SIG-M5 treated with dmso at 0.1 percent for 504 hours (cell line): ENCODE measurements at regions not wholly inside any gene's neighbourhood (a gene's known extent, or its start where the extent isn't known, plus 50 kb on each side); places are given as distances from the start of the nearest gene placed in this dataset.
A peak's percentile ranks its signal among the peaks of the same experiment; 100 is the strongest.

Experiments used
- DNase-seq: peaks from one replicate; lab custom pipeline; 2025; ENCODE audit not compliant: unreplicated experiment; lab: John Stamatoyannopoulos, UW

DNA sequence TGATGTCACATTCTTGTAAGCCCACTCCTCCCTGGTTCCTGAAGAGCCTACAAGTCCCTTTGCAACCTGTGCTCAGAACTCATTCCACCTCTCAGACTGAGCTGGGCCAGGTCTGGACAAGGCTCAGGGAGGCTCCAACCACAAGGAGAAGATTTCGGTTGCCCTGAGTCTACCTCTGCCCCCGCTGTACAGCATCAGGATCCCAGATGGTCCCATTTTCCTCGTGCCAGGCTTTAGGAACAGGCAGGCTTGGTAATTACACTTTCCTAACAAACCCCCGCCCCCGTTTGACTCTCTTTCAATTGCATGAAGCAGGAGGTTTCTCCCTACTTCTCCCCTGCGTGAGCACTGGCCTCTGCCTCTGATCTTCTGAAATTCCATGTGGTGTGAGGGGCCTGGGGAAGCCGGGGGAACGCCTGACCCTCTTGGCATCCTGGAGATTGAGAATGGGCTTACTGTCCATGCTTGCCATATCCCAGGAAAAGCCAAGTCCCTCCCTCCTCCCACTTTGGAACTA, 86.9 kb upstream of the CTNNA1 start:
- no peak for DNase-seq

DNA sequence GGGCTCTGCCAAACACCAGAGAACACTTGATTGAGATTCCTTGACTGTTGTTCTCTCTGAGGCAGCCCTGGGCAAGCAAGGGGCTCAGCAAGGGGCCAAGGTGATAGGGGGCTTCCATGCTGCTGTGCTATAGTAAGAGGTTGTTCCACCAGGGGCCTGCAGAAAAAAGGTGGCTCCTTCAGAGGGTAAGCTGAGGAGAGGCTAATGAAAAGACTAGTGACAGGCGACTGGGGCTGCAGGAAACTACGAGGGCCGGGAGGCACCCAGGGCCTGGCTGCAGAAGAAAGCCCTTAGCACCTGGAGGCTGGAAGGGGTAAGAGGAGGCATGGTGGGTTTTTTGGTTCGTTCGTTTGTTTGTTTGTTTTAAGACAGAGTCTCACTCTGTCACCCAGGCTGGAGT, 88.0 kb upstream of the CTNNA1 start:
- no peak for DNase-seq

DNA sequence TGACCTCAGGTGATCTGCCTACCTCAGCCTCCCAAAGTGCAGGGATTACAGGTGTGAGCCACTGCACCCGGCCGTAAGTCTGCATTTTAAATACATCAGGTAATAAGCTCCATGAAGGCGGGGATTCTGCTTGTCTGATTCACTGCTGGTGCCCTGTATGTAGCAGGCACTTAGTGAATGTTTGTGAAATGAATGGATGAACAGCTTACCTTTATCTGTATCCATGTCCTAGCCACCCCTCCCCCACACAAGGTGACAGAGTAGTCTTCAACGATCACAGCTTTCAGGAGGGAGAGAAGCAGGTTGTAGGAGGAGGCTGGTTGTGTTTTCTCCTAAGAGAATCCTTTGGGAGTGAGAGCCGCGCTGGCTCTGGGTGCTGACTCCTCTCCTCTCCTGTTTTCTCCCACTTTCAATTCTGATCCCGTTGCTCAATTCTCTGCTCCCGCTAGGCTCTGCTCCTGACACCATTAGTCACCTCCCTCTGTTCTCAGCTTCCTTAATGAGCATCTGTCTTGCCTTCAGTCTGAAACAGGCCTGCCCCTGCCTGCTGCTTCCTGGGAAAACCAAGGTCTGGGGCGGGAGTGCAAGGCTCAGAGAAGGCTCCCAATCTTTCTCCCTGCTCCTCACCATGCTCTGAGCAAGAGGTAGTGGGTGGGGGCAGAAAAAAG, 88.8 kb upstream of the CTNNA1 start:
- DNase-seq: no peak

DNA sequence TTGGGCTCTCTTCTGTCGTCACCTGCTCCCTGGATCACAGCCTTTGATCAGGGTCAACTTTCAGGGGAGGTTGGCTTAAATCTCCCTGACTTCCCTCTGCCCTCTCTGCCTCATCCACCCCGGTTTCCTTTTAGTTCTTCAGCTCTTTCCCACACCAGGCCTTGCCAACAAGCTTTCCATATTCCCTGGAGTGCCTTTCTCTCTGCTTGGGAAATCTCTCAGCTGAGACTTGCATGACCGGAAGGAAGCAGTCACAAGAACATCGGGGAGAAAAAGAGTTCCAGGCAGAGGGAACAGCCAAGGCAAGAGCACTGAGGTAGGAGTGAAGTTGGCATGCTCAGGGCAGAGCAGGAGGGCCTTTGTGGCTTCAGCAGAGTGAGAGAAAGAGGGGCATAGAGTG, 88.4 kb upstream of the HSPA9 start:
- no peak for DNase-seq

DNA sequence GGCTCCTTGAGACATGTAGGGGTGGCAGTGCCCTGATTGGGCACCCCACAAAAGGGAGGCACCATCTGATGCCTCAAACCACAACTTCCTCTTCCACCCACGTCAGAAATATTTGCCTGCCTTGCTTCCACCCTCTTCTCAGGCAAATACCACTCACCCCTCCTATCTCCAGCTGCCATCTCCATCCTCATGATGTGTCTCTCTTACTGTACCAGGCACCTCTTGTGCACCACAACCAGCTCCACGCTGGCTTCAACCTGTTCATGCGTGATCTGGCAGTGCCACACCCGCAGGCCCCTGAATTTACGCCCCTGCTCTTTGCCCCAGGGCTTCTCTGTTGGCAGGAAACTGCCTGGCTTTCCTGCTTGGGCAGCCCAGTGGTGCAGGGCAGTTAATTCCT, 87.8 kb upstream of the HSPA9 start:
- DNase-seq: peak; percentile 75

DNA sequence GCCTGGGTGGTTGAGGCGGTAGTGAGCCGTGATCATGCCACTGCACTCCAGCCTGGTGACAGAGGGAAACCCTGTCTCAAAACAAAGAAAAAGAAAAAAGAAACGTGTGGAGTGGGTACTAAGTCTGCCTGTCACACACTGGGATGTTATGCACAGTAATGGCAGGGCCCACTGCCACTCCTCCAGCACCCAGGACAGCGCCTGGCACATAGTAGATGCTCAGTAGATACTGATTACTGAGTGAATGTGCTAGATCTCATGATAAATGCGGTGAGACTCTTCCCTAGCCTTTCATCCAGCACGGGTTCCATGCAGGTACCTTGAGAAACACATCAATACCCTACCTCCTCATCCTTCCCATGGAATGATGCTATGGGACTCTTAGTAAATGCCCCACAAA, 87.4 kb upstream of the HSPA9 start:
- no peak for DNase-seq

DNA sequence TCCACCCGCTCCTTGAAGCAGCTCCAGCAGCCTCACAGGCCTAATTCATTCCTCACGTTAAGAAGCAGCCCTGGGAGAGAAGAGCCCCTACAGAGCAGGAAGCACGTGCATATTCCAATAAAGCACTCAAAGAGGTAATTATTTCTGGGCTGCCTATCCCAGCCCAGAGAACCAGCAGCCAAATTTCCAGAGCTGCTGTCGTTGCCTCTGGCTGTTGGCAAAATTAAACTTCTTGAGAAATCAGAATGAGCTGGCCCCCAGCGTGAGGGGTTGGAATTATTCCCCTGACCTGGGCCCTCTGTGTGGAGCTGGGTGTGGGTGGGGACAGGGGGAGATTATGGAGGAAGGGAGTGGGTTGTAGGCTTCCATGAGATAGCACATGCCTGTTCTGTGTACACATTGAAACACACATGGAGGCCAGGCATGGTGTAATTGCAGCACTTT, 86.8 kb upstream of the HSPA9 start:
- no peak for DNase-seq

DNA sequence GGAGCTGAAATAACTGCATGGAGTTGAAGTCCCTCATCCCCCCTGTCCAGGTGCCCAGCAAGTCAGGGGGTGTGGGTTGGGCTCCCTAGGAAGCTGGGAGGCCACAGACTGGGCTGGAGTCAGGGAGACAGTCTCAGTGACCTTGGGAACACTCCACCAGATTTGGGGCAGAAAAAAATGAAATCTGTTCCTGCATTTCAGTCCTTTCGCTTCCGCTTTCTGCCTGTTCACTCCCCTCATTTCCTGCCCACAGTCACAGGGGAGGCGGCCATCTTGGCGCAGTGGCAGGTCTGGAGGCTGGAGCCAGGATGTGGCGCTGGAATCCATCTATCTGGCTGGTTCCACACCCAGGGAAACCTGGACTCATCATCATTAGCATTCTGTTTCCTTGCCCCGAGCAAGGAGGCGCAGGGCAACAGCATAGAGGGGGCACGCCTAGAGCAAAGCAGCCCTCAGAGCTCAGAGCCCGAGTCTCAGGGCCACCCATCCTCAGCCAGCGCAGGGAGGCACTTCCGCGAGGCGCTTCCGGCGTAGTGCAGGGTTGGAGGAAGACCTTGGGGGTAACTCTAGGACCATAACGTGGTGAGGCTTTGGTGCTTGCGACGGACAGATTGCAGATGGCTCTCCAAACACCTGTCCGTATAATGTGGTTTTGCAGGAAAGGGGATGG, 86.2 kb upstream of the HSPA9 start:
- DNase-seq: peak; percentile 82

DNA sequence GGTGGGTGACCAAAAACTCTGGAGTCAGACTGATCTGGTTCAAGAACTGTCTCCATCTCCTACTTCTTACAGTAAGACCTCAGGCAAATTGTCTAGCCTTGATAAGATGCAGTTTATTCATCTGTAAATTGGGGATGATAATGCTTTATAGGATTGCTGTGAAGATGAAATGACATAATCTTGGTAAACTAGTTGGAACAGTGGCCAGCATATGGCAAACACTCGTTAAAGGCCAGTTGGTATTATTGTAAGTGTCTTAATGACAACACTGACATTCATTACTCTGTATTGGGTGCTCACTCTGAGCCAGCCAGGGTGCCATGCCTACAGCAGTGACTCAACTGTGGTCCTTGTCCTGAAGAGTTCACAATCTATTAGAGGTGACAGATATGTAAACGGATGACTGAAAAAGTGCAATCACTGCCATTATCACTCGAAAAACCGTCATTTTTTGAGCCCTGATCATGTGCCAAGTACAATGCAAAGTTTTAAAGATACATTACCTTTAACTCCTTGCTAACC, 84.9 kb upstream of the HSPA9 start:
- DNase-seq: no peak

DNA sequence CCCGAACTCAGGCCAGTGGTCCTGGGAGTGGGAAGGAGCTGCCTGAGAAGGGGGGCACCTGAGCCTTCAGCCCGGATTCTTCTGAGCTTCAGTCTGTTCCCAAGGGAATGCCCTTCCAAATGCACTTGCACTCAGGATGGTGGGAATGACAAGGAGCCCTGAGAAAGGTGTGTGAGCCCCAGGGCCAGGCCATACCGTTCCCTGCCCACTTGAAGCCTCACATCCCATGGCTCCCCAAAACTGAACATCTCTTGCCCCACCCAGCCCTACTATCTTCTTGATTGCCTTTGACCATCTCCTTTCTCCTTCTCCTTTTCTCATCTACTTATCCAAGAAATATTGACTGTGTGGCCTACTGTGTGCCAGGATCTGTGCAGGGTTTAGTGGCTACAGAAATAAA, 84.4 kb upstream of the HSPA9 start:
- no peak for DNase-seq

DNA sequence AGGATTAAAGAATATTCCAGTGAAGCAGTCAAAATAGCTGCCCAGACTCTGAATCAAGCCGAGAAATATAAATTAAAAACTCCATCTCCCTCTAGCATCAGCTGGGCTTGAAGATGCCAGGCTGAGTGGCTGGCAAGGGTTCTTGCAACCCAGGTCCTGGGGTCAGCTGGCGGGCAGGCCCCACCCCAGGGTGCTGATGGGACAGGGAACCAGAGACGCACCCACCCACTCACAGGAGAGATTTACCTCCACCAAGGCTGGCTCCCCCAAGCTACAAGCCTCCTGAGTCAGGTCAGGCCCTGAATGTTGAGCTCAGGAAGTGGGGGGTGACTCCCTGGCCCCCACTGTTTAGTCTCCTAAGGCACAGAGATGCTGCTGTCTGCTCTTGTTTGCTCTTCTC, 83.9 kb upstream of the HSPA9 start:
- DNase-seq: no peak

DNA sequence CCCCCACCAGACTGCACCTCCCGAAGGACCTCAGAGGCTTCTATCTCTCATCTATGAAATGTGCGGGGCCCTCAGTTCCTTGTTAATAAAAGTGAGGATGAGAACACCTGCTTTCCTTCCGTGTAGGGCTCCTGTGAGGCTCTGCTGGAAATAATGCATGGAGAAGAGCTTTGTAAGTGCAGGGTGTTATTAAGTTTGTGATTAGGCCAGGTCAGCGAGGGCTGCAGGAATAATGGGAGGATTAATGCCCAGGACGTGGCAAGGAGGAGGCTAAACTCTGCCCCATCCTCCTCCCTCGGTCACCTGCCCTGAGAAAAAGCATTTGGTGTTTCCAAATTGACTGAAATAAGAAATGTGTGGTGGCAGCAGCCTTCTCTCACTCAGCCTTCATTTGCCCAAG, 83.5 kb upstream of the HSPA9 start:
- DNase-seq: no peak

DNA sequence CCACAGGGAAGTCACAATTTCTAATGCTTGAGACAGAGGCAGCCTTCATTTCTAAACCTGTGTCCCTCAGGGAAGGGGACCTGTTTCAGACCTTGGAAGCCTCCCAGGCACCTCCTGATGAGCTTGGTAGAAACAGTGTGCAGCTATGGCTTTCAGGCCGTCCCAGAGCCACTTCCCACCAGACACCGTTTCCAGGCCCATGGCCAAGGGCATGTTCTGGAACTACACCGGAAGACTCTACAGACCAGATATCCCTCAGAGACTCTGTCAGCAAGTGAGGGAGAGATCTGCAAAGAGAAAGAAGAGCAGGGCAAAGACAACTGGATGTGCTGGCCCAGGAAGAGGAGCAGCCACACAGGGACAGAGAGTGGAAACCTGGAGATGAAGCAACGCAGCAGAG, 82.2 kb upstream of the HSPA9 start:
- no peak for DNase-seq

DNA sequence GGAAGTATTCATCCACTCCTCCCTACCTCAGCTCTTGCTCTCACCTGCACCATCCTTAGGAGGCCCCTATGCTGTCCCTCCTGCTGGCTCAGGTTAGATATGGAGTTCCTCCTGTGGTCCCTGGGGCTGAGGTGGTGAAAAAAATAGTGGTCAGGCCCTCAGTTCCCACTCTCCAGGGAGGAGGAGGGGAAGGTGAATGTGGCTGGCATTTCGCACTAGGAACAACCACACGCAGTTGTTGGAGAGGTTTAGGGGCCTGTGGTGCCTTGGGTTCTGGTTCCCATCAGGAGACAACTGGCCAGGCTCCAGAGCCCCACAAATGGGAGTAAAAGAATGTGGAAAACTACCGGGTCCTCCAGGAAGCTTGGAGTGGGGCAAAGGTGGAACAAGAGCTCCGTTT, 81.7 kb upstream of the HSPA9 start:
- DNase-seq: no peak

DNA sequence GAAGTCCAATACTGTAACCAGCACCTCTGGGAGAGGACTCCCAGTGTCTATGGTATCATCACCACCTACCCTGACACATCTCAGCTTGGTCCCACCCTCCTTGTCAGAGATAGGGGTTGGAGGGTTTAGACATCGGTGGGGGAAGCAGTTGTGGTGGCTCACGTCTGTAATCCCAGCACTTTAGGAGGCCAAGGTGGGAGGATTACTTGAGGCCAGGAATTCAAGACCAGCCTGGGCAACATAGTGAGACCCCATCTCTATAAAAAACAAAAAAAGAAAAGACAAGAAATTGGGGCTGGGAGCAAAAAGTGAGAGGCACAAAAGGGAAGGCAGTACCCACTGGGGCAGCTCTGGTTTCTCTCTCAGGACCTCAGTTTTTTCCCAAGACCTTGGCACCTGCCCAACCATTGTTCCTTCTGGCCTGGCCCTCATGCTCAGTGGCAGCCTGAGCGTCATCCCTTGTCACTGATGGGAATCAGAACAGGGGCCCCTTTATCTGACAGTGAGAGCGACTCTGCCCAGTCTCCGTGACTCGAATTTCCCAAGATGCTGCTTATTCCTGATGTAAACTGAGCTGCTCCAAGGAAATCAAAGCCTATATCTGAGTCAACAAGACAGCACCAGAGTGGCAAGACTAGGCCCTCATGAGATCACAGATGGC, 80.5 kb upstream of the HSPA9 start:
- DNase-seq: no peak

DNA sequence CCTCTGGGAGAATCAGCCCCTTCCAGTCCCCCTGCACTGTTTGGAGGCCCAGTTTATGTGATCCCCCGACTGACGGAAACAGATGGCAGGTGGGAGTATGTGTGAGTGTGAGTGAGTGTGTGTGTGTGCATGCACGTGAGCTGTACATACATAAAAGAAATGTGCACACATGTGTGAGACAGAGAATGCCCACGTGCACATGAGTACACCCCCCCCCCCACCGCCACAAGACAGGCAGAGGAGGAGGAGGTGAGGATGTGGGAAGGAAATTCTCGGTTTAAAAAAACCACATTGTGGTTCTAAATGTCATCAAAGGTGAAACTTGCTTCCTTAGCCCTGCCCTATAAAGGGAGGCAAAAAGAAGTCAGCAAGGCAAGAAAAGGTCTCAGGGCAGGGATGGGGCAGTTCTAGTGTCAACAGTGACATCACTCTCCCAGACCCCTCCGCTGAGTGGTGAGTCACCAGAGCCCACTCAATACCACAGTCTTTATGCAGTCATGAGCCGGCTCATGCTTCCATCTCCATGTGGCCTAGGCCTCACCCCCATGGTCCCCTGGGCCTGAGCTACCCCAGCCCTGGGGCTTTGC, 79.2 kb upstream of the HSPA9 start:
- DNase-seq: peak; percentile 51

DNA sequence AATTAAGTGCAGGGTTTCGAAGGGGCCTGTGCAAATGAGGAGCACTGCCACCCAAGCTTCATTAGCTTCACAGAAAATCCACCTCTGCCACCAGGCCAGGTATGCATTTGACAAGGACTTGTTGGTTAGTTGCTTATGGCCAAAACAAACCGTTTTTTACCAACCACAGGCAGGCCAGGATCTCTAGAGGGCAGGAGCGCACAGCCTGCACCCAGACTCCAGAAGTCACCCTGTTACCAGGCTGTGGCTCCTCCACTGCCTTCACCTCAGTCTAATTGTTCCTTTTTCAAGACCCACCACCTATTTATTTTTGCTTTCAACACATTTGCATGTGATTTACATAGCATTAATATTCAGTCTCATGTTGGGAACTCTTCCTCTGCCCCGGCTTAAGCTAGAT, 78.3 kb upstream of the HSPA9 start:
- peak; percentile 7 for DNase-seq

DNA sequence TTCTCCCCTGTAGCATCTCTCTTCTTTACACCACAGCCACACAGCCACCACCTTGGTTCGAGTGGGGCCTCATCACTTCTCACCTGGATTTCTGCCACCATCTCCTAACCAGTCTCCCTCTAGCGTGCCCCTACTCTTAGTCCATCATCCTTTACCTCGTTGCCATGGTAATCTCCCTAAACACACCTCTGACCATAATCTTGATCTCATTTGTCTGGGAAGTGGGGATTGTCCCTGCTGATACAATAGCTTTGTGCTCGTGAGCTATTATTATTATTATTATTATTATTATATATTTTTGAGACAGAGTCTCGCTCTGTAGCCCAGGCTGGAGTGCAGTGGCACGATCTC, 76.5 kb upstream of the HSPA9 start:
- no peak for DNase-seq

DNA sequence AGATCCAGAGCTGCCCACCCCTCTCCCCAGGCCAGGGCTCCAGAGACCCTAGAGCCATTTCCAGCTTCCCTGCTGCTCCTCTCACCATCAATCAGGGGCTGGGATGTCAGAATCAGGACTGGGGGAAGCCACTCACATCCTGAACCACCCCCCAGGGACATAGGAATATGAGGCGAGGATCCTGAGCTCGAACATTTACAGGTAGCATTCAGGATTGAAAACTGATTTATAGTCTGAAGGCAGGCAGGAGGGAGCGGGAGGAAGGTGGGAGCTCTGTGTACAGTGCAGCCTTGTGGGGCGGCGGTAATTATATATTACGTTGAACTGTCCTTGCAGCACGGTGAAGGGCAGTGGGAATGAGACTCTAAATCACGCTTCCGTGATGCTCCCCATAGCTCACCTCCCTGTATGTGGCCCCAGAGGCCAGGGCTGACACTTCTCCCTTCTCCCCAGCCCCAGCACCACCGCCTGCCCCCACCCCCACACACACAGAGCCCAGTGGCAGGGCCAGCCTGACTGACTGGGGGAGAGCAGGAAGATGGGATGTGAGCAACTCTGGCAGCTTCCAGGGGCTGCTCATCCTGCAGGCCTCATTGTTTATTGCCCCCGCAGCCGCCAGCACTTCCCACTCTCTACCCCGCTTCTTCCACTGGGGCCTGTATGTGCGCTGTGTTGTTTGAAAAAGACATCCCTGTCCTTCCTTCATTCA, 76.0 kb upstream of the HSPA9 start:
- DNase-seq: no peak

DNA sequence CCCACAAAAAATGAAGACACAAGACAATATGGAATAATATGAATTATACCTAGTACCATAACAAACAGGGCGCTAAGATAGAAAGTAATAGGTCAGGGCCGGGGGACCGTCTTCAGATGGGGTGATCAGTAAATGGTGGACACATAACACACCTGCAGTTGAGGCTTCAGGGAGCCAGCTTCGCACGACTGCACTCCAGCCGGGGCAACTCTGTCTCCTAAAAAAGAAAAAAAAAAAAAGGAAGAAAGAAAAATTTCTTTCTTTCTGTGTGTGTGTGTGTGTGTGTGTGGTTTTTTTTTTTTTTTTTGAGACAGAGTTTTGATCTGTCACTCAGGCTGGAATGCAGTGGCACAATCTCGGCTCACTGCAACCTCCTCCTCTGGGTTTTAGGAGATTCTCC, 75.0 kb upstream of the HSPA9 start:
- DNase-seq: no peak

DNA sequence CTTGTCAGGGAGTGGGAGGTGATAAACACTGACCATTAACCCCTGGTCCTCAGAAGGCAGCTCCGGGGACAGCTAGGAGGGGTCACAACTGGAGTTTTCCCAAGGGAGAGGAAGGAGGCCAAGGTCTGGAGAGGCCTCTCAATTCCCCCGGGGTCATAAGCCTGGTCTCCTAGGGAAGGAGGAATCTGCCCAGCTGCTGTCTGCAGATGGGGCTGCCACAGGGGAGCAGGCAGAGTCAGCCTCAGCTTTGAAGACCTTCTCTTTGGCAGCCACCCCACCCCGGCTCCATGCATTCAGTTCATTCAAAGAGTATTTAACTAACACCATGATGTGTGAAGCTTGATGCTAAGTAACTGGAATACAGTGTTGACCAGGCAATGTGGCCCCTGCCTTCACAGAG, 74.6 kb upstream of the HSPA9 start:
- no peak for DNase-seq
